ENCODE measurements at regions not wholly inside any gene's neighbourhood (a gene's known extent, or its start where the extent isn't known, plus 50 kb on each side); places are given as distances from the start of the nearest gene placed in this dataset.

- DNase-seq (ENCODE audit: extremely low read depth, low read depth): no peak
Measured at GRCh38 chr16:16865374-16865773, 486.4 kb downstream of the NPIPA7 start.

DNA sequence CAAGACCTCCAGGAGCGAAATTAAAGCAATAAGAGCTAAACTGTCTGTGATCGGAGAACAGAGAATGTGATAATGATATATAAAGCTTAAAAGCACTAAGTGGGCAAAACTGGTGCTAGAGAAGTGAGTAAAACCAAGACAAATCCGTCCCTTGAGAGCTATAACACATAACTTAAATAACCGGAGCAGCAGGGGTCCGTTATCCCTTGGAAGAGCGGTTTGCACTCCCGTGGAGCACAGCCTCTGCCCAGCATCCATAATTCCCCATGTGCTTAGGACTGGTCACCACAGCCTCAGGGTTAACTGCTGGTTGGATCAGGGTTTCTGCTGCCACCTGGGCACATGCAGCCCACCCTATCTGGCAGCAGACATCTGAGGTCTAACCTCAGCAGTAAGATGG, 489.0 kb downstream of the NPIPA7 start:
- DNase-seq (ENCODE audit: extremely low read depth, low read depth): no peak

GRCh38 chr16:16868727-16869126, 489.8 kb downstream of the NPIPA7 start:
- no peak for DNase-seq (ENCODE audit: extremely low read depth, low read depth)

- DNase-seq (ENCODE audit: extremely low read depth, low read depth): no peak
Measured at GRCh38 chr16:16869746-16870145, 490.8 kb downstream of the NPIPA7 start.

DNA sequence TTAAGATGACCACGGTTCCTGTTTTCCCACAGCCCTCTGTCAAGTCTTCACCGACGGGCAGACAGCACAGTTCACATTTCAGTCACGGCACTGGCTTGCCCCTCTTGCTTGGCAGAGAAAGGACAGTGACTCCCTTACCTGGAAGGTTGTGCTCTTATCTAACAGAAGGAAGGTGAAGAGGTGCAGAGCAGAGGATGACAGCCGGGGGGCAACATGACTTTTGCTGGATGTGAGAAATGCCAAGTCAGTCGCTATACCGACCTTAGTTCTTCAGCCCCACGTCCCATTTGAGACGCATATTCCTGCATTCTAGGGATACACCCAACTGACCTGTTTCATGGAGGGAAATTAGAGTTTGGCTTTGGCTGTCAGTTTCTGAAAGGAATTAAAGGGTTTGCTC, 492.3 kb downstream of the NPIPA7 start:
- no peak for DNase-seq (ENCODE audit: extremely low read depth, low read depth)

DNA sequence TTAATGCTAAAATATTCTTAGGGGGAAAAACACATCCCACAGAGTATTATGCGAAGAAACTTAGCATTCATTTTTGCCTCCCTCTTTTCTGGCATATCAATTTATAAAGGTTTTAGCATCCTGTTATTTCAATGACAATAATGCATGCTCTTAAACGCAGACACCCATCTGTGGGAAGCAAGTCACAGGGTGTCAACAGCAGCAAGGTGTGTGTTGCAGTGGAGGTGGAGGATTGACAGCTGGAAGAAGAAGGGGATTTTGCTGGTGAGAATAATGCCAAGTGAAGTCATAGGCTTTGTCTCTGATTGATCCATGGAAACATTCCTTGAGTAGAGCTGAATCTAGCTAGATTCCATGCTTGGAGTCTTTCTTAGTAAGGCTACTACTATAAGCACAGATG, 498.1 kb downstream of the NPIPA7 start:
- no peak for DNase-seq (ENCODE audit: extremely low read depth, low read depth)

GRCh38 chr16:16879567-16880251, 500.8 kb downstream of the NPIPA7 start:
- DNase-seq (ENCODE audit: extremely low read depth, low read depth): no peak

GRCh38 chr16:16881814-16882213, 502.9 kb downstream of the NPIPA7 start:
- DNase-seq (ENCODE audit: extremely low read depth, low read depth): no peak

GRCh38 chr16:16882766-16883165, 503.8 kb downstream of the NPIPA7 start:
- DNase-seq (ENCODE audit: extremely low read depth, low read depth): no peak

DNA sequence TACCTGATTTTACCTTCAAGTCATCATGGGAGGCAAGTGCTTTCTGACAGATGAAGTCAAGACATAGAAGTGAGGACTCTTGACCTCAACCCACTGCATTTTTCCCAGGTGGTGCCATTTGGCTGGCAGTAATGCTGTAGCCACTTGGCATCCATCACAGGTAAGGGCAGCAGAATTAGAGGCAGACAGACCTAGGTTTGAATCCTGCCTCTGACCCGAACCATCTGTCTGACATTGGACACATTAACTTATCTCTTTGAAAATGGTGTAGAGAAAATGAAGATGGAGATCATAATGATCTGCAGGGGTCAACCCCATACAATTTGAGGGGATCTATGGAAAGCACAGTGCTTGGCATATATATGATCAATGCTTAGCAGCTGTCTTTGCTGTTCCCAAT, 505.5 kb downstream of the NPIPA7 start:
- DNase-seq (ENCODE audit: extremely low read depth, low read depth): no peak

GRCh38 chr16:16887193-16887592, 508.3 kb downstream of the NPIPA7 start:
- DNase-seq (ENCODE audit: extremely low read depth, low read depth): no peak

DNA sequence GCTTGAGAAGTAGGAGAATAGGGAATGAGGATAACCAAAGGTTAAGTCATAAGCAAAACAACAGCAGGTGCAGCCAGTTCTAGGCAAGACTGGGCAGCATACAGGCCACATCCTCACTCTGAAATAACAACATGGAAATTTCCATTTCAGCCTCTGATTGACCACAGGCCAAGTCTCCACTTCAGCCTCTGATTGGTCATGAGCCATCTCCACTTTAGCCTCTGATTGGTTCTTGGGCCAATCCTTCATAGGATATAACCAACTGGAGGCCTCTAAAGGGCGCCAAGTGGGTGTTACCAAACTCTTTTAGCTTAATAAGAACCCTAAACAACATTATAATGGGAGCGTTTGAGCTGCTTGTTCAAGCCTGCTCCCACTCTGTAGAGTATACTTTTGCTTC, 512.0 kb downstream of the NPIPA7 start:
- no peak for DNase-seq (ENCODE audit: extremely low read depth, low read depth)

DNA sequence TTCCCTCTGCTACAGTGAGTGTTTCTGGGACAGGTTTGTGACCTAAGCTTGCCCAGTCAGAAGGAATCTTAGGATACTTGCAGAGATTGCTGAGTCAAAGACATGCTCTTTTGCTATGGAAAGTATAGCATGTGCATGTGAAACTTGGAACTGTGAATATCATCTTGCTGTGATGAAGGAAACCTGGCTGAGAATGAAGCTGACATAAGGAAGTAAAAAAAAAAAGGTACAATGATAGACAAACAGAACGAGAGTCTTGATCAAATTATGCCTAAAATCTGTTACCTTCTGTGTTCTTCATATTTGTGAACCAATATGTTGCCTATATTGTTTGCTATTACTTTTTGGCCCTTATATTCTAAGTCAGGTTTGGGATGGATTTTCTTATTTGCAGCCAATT, 525.7 kb downstream of the NPIPA7 start:
- peak; percentile 43 for DNase-seq (ENCODE audit: extremely low read depth, low read depth)

GRCh38 chr16:16905850-16906249, 526.9 kb downstream of the NPIPA7 start:
- no peak for DNase-seq (ENCODE audit: extremely low read depth, low read depth)

- DNase-seq (ENCODE audit: extremely low read depth, low read depth): no peak
Measured at GRCh38 chr16:16907089-16907488, 528.1 kb downstream of the NPIPA7 start.

DNA sequence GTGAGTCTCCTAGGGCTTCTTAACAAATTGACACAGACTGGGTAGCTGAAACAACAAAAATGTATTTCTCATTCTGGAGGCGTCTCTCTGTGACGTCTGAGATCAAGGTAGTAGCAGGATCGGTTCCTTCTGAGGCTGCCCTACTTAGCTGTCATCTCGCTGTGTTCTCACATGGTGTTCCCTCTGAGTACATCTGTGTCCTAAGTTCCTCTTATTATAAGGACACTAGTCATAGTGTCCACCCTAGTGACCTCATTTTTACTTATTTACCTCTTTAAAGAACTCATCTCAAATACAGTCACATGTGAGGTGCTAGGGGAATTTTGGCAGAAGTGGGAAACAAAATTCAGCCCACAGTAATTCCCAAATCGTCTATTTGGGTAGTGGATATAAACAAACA, 529.1 kb downstream of the NPIPA7 start:
- no peak for DNase-seq (ENCODE audit: extremely low read depth, low read depth)

- DNase-seq (ENCODE audit: extremely low read depth, low read depth): no peak
Measured at GRCh38 chr16:16909126-16909525, 530.2 kb downstream of the NPIPA7 start.

DNA sequence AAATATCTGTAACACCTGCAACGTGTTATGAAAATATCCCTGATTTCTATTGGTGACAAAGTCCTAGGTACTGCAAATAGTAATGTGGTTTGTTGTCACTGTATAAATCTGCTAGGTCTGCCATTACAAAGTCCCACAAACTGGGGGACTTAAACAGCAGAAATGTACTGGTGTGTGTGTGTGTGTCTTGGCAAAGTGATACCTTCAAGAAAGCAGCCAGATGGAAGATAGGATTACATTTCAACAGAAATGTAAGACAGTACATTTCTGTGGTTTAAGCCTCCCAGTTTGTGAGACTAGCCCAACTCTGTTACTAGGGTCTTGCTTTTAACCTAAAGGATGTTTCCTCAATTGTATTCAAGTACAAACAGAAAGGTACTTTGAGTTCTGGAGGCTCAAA, 531.7 kb downstream of the NPIPA7 start:
- no peak for DNase-seq (ENCODE audit: extremely low read depth, low read depth)

- DNase-seq (ENCODE audit: extremely low read depth, low read depth): no peak
Measured at GRCh38 chr16:16915771-16916170, 536.8 kb downstream of the NPIPA7 start.

DNA sequence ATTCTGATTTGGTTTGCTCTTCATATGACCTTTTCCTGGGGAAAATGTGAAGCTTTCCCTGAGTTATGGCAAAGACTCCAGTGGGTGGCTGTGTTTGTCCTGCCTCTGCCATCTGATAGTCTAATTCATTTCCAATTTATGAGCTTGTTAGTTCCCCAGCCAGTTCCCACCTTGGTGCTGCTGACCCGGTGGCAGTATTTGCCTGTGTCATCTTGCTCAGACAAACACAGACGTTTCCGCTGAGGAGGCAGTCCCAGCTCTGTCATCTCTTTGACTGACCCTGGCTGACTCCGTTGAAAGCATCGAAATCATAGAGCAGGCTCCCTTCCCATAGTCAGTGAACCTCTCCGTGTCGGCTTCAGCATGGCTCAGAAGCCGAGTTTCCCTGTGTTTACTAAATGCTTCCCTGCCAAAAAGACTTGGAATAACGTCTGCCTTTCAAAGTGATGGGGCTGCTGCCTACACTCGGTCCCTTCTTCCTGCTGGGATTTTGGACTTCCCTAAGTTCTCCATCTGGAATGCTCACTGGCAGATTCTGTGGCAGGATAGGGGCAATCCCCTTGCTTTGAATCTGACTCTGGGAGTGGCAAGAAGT, 538.3 kb downstream of the NPIPA7 start:
- DNase-seq (ENCODE audit: extremely low read depth, low read depth): peak; percentile 87

DNA sequence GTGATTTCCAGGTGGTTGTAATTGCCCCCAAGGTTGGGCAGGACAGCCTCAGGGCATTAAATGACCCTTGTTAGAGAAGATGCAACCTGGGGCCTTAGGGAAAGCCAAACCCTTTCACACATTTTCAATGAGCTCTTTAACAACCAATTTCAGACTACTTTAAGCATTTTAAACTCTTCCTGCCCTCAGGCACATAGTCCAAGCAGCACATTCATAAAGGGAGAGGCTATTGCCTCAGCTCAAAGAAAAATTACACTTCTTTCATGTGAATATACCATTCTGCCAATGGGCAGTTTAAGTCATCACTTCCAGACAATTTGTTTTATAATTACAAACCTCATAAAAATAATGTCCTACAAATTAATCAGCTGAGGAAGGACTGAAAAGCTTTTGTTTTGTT, 544.5 kb downstream of the NPIPA7 start:
- no peak for DNase-seq (ENCODE audit: extremely low read depth, low read depth)

- no peak for DNase-seq (ENCODE audit: extremely low read depth, low read depth)
Measured at GRCh38 chr16:16924613-16925012, 545.7 kb downstream of the NPIPA7 start.

DNA sequence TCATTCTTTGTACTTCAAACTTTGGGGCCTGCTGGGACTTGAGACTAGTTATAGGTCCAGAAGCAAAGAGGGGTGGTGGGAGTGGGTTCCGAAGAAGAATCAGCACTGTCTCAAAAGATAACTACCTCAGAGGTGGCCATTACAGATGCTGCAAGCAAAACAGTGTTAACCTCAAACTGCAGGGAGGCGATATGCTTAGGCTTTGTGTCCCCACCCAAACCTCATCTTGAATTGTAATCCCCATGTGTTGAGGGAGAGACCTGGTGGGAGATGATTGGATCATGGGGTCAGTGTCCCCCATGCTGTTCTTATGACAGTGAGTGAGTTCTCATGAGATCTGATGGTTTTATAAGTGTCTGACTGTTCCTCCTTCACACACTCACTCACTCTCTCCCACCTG, 545.3 kb downstream of the XYLT1 start:
- no peak for DNase-seq (ENCODE audit: extremely low read depth, low read depth)

All from NCI-H460 (cell line).